ENCODE measurements at regions not wholly inside any gene's neighbourhood (a gene's known extent, or its start where the extent isn't known, plus 50 kb on each side); places are given as distances from the start of the nearest gene placed in this dataset.
"Not testable (repeated sequence)": the region's sequence is repeated elsewhere in the genome, so short reads cannot be mapped to it uniquely, and the experiment has no call there.

GRCh38 chr4:20176881-20177280 lies 74.8 kb upstream of the SLIT2 start:
- Histone ChIP-seq H3K27ac (ENCODE audit: low read depth, low read length, severe bottlenecking) (no peak overlapping the region), H3K36me3 (ENCODE audit: control insufficient read depth, insufficient read depth, low read length) (no peaks in the 10 kb centered on the region), H3K4me3 (ENCODE audit: extremely low read depth, insufficient read depth, low read length, poor library complexity, severe bottlenecking) (no peak overlapping the region), H3K4me1 (ENCODE audit: control insufficient read depth, insufficient read depth, low read length, poor library complexity, severe bottlenecking) (no peaks in the 10 kb centered on the region), H3K9me3 (ENCODE audit: control insufficient read depth, low read length) (no peaks in the 10 kb centered on the region)
- WGBS, 2 experiments (ENCODE audit: insufficient coverage in 2 of 2) = 94% methylated on average over 2 of the region's 2 CpGs; no CpG with 5 or more reads in 1 of the 2 experiments

- 86 to 100% methylated on average over 1 of the region's 1 CpG for WGBS, 2 experiments (ENCODE audit: insufficient coverage in 2 of 2)
- Histone ChIP-seq H3K4me3 (ENCODE audit: extremely low read depth, insufficient read depth, low read length, poor library complexity, severe bottlenecking) (no peak overlapping the region), H3K36me3 (ENCODE audit: control insufficient read depth, insufficient read depth, low read length) (no peaks in the 10 kb centered on the region), H3K9me3 (ENCODE audit: control insufficient read depth, low read length) (no peaks in the 10 kb centered on the region), H3K4me1 (ENCODE audit: control insufficient read depth, insufficient read depth, low read length, poor library complexity, severe bottlenecking) (no peaks in the 10 kb centered on the region), H3K27ac (ENCODE audit: low read depth, low read length, severe bottlenecking) (no peak overlapping the region)
These were observed 79.5 kb upstream of the SLIT2 start for GRCh38 chr4:20172070-20172760.

- 68% methylated on average over 3 of the region's 3 CpGs; no CpG with 5 or more reads in 1 of the 2 experiments for whole genome bisulfite sequencing, 2 experiments (ENCODE audit: insufficient coverage in 2 of 2)
- Histone ChIP-seq H3K4me3 (ENCODE audit: extremely low read depth, insufficient read depth, low read length, poor library complexity, severe bottlenecking) (no peak overlapping the region), H3K4me1 (ENCODE audit: control insufficient read depth, insufficient read depth, low read length, poor library complexity, severe bottlenecking) (no peaks in the 10 kb centered on the region), H3K36me3 (ENCODE audit: control insufficient read depth, insufficient read depth, low read length) (no peaks in the 10 kb centered on the region), H3K27ac (ENCODE audit: low read depth, low read length, severe bottlenecking) (no peak overlapping the region), H3K9me3 (ENCODE audit: control insufficient read depth, low read length) (no peaks in the 10 kb centered on the region)
These were observed 85.2 kb upstream of the SLIT2 start for GRCh38 chr4:20166544-20166943.

GRCh38 chr4:20159516-20159915 lies 92.2 kb upstream of the SLIT2 start:
- Histone ChIP-seq H3K4me1 (ENCODE audit: control insufficient read depth, insufficient read depth, low read length, poor library complexity, severe bottlenecking) (no peaks in the 10 kb centered on the region), H3K36me3 (ENCODE audit: control insufficient read depth, insufficient read depth, low read length) (no peaks in the 10 kb centered on the region), H3K27ac (ENCODE audit: low read depth, low read length, severe bottlenecking) (no peak overlapping the region), H3K9me3 (ENCODE audit: control insufficient read depth, low read length) (no peaks in the 10 kb centered on the region), H3K4me3 (ENCODE audit: extremely low read depth, insufficient read depth, low read length, poor library complexity, severe bottlenecking) (no peak overlapping the region)
- 77 to 89% methylated on average over 1 to 2 of the region's 2 CpGs for WGBS, 2 experiments (ENCODE audit: insufficient coverage in 2 of 2)

GRCh38 chr4:20158195-20158594 lies 93.5 kb upstream of the SLIT2 start:
- Histone ChIP-seq H3K4me1 (ENCODE audit: control insufficient read depth, insufficient read depth, low read length, poor library complexity, severe bottlenecking) (no peaks in the 10 kb centered on the region), H3K36me3 (ENCODE audit: control insufficient read depth, insufficient read depth, low read length) (no peaks in the 10 kb centered on the region), H3K9me3 (ENCODE audit: control insufficient read depth, low read length) (no peaks in the 10 kb centered on the region), H3K4me3 (ENCODE audit: extremely low read depth, insufficient read depth, low read length, poor library complexity, severe bottlenecking) (no peak overlapping the region), H3K27ac (ENCODE audit: low read depth, low read length, severe bottlenecking) (no peak overlapping the region)
- 100% methylated on average over 1 of the region's 2 CpGs; no CpG with 5 or more reads in 1 of the 2 experiments for WGBS, 2 experiments (ENCODE audit: insufficient coverage in 2 of 2)

- Histone ChIP-seq H3K4me3 (ENCODE audit: extremely low read depth, insufficient read depth, low read length, poor library complexity, severe bottlenecking) (no peak overlapping the region), H3K9me3 (ENCODE audit: control insufficient read depth, low read length) (no peaks in the 10 kb centered on the region), H3K4me1 (ENCODE audit: control insufficient read depth, insufficient read depth, low read length, poor library complexity, severe bottlenecking) (no peaks in the 10 kb centered on the region), H3K36me3 (ENCODE audit: control insufficient read depth, insufficient read depth, low read length) (no peaks in the 10 kb centered on the region), H3K27ac (ENCODE audit: low read depth, low read length, severe bottlenecking) (no peak overlapping the region)
- no CpG with 5 or more reads among the region's 2 CpGs for WGBS, 2 experiments (ENCODE audit: insufficient coverage in 2 of 2)
These were observed 100.3 kb upstream of the SLIT2 start for GRCh38 chr4:20151436-20151835.

GRCh38 chr4:20149143-20149542 lies 102.6 kb upstream of the SLIT2 start:
- H3K4me1 ChIP-seq (ENCODE audit: control insufficient read depth, insufficient read depth, low read length, poor library complexity, severe bottlenecking) = not testable (repeated sequence)

GRCh38 chr4:20137176-20137575 lies 114.5 kb upstream of the SLIT2 start:
- H3K36me3 ChIP-seq (ENCODE audit: control insufficient read depth, insufficient read depth, low read length) = no peaks in the 10 kb centered on the region
- H3K4me3 ChIP-seq (ENCODE audit: extremely low read depth, insufficient read depth, low read length, poor library complexity, severe bottlenecking) = no peak overlapping the region
- WGBS, 2 experiments (ENCODE audit: insufficient coverage in 2 of 2) = 75 to 88% methylated on average over 1 to 2 of the region's 2 CpGs

More at GRCh38 chr4:20149143-20149542, 102.6 kb upstream of the SLIT2 start:
- H3K27ac ChIP-seq (ENCODE audit: low read depth, low read length, severe bottlenecking); H3K4me3 ChIP-seq (ENCODE audit: extremely low read depth, insufficient read depth, low read length, poor library complexity, severe bottlenecking); H3K36me3 ChIP-seq (ENCODE audit: control insufficient read depth, insufficient read depth, low read length); H3K9me3 ChIP-seq (ENCODE audit: control insufficient read depth, low read length): not testable (repeated sequence)
- no CpG with 5 or more reads among the region's 3 CpGs for WGBS, 2 experiments (ENCODE audit: insufficient coverage in 2 of 2)

GRCh38 chr4:20127626-20128025 lies 124.1 kb upstream of the SLIT2 start:
- Histone ChIP-seq H3K27ac (ENCODE audit: low read depth, low read length, severe bottlenecking) (no peak overlapping the region), H3K9me3 (ENCODE audit: control insufficient read depth, low read length) (no peaks in the 10 kb centered on the region), H3K36me3 (ENCODE audit: control insufficient read depth, insufficient read depth, low read length) (no peaks in the 10 kb centered on the region), H3K4me3 (ENCODE audit: extremely low read depth, insufficient read depth, low read length, poor library complexity, severe bottlenecking) (no peak overlapping the region), H3K4me1 (ENCODE audit: control insufficient read depth, insufficient read depth, low read length, poor library complexity, severe bottlenecking) (no peaks in the 10 kb centered on the region)
- 100% methylated on average over 1 of the region's 1 CpG; no CpG with 5 or more reads in 1 of the 2 experiments for WGBS, 2 experiments (ENCODE audit: insufficient coverage in 2 of 2)

More at GRCh38 chr4:20137176-20137575, 114.5 kb upstream of the SLIT2 start:
- H3K9me3 ChIP-seq (ENCODE audit: control insufficient read depth, low read length) = no peaks in the 10 kb centered on the region
- no peak overlapping the region for H3K27ac ChIP-seq (ENCODE audit: low read depth, low read length, severe bottlenecking)
- no peaks in the 10 kb centered on the region for H3K4me1 ChIP-seq (ENCODE audit: control insufficient read depth, insufficient read depth, low read length, poor library complexity, severe bottlenecking)

- H3K36me3 ChIP-seq (ENCODE audit: control insufficient read depth, insufficient read depth, low read length) = no peaks in the 10 kb centered on the region
- WGBS, 2 experiments (ENCODE audit: insufficient coverage in 2 of 2) = no CpG with 5 or more reads among the region's 1 CpG
- H3K9me3 ChIP-seq (ENCODE audit: control insufficient read depth, low read length) = no peaks in the 10 kb centered on the region
- H3K27ac ChIP-seq (ENCODE audit: low read depth, low read length, severe bottlenecking) = no peak overlapping the region
- H3K4me3 ChIP-seq (ENCODE audit: extremely low read depth, insufficient read depth, low read length, poor library complexity, severe bottlenecking) = no peak overlapping the region
- no peaks in the 10 kb centered on the region for H3K4me1 ChIP-seq (ENCODE audit: control insufficient read depth, insufficient read depth, low read length, poor library complexity, severe bottlenecking)
These were observed 124.8 kb upstream of the SLIT2 start for GRCh38 chr4:20126906-20127305.

- no peak overlapping the region for H3K4me3 ChIP-seq (ENCODE audit: extremely low read depth, insufficient read depth, low read length, poor library complexity, severe bottlenecking)
- no peaks in the 10 kb centered on the region for H3K36me3 ChIP-seq (ENCODE audit: control insufficient read depth, insufficient read depth, low read length)
- no peaks in the 10 kb centered on the region for H3K4me1 ChIP-seq (ENCODE audit: control insufficient read depth, insufficient read depth, low read length, poor library complexity, severe bottlenecking)
- 36% methylated on average over 1 of the region's 3 CpGs; no CpG with 5 or more reads in 1 of the 2 experiments for WGBS, 2 experiments (ENCODE audit: insufficient coverage in 2 of 2)
- H3K27ac ChIP-seq (ENCODE audit: low read depth, low read length, severe bottlenecking) = no peak overlapping the region
- H3K9me3 ChIP-seq (ENCODE audit: control insufficient read depth, low read length) = no peaks in the 10 kb centered on the region
These were observed 127.2 kb upstream of the SLIT2 start for GRCh38 chr4:20124317-20125026.
